GM12865 (cell line): ENCODE measurements at regions not wholly inside any gene's neighbourhood (a gene's known extent, or its start where the extent isn't known, plus 50 kb on each side); places are given as distances from the start of the nearest gene placed in this dataset.

Experiments used
- DNase-seq: peaks from one replicate; pipeline ENCODE4 v3.0.0; 2010; ENCODE audit warnings: low read depth
- H3K4me3 ChIP-seq: 2 replicates; pipeline ENCODE4 v1.5.1; 2011; ENCODE audit warnings: mild to moderate bottlenecking, low read depth, low read length, control low read depth
- CTCF ChIP-seq: IDR thresholded peaks from 2 replicates; pipeline ENCODE4 v1.5.1; 2011; ENCODE audit warnings: low read length, control low read depth, low read depth, inconsistent platforms; ENCODE audit not compliant: insufficient read depth; ENCODE audit errors: missing control alignments

GRCh38 chr15:66844041-66844746 lies 142.2 kb downstream of the SMAD6 start:
- H3K4me3 ChIP-seq: no peak overlapping the region
- TF ChIP-seq CTCF: no peak
- DNase-seq: no peak

GRCh38 chr15:66844747-66845145 lies 142.7 kb downstream of the SMAD6 start:
- no peak for DNase-seq
- no peak for TF ChIP-seq CTCF
- H3K4me3 ChIP-seq: no peak overlapping the region

- DNase-seq: no peak
- no peak overlapping the region for H3K4me3 ChIP-seq
- TF ChIP-seq CTCF: no peak
Observed at GRCh38 chr15:66845266-66845785, 143.3 kb downstream of the SMAD6 start.

GRCh38 chr15:66846031-66846430 lies 144.0 kb downstream of the SMAD6 start:
- no peak for DNase-seq
- no peak for TF ChIP-seq CTCF
- no peak overlapping the region for H3K4me3 ChIP-seq

DNA sequence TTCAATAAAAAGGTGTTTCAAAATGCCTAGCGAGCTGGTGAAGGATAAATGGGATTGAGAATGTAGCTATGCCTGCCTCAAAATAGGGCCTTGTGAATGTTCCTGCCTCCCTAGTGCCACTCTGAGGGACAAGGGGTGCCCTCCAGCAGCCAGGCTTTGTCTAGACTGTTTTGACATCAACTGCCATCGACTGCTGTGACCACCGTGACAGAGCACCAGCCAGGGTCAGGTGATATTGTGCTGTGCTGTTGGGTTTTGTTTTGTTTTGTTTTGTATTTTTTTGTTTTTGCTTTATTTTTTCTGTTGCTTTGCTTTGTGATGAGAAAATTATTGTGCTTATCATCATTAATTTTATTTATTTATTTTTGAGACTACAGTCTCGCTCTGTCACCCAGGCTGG lies 144.8 kb downstream of the SMAD6 start:
- H3K4me3 ChIP-seq: no peak overlapping the region
- TF ChIP-seq CTCF: no peak
- DNase-seq: no peak

DNA sequence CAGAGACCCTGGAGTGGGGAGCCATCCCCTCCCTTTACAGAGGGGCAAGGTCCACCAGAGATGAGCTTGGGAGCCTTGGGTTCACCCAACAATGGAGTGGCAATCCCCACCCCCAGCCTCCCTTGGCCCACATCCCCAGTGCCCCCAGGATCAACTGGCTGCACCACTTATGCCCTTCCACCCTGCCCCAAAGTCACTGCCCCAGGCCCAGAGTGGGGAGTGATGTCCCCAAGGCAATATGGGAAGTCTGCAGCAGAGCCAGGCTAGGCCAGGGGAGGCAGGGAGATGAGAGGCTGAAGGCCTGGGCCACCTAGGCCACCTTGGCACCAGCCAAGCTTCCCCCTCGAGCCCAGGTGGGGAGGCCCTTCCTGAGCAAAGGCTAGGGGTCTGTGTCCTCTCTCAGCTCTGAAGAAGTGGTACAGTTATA lies 145.5 kb downstream of the SMAD6 start:
- no peak for TF ChIP-seq CTCF
- no peak overlapping the region for H3K4me3 ChIP-seq
- no peak for DNase-seq

DNA sequence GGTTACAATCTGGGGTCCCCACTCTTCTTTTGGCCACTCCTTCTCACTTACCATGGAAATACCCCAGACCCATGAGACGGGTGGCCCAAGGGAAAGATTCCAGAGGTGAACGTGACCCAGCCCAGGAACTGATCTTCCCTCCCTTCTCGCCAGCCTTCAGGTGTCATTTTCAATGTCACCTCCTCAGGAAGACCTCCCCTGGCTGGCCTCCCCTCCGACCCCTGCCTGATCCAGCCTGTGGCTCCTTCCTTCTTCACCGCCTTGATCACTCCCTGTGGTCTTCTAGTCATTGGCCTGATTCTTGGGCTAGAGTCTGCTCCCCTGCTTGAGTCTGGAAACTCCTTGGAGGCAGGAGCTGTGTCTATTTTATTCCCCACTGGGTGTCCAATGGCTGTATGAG lies 146.1 kb downstream of the SMAD6 start:
- no peak overlapping the region for H3K4me3 ChIP-seq
- no peak for TF ChIP-seq CTCF
- no peak for DNase-seq
